OCI-LY7 (cell line): ENCODE measurements at regions not wholly inside any gene's neighbourhood (a gene's known extent, or its start where the extent isn't known, plus 50 kb on each side); places are given as distances from the start of the nearest gene placed in this dataset.

Experiments
- BruUV-seq: library from RNA; stranded (reverse); fragments of 400-500 nt; replicated peaks from 2 replicates; lab custom pipeline; 2021; lab: Mats Ljungman, UMichigan
- CTCF ChIA-PET: fragments of 300-600 bp; sonication (Branson Sonifier 250); formaldehyde crosslinking; loops from one replicate; lab custom pipeline; 2022; ENCODE audit warnings: antibody characterized with exemption; ENCODE audit not compliant: unreplicated experiment; lab: Charles Lee
- POLR2A ChIA-PET: fragments of 300-600 bp; sonication (Branson Sonifier 250); formaldehyde crosslinking; loops from one replicate; lab custom pipeline; 2022; ENCODE audit warnings: antibody characterized with exemption; lab: Charles Lee
- DNase-seq: peaks from one replicate; pipeline ENCODE4 v3.0.0-alpha.2; 2015; ENCODE audit warnings: low spot score
- H2AFZ ChIP-seq: fragments of 200-600 bp; sonication (generic), shearing (Covaris generic); 2 replicates; pipeline ENCODE4 v1.6.1; 2014; ENCODE audit warnings: mild to moderate bottlenecking, antibody characterized with exemption, low read length, moderate library complexity
- H3K27ac ChIP-seq: fragments of 200-600 bp; sonication (generic); 2 replicates; pipeline ENCODE4 v1.5.1; 2014; ENCODE audit warnings: mixed run types, low read depth, mild to moderate bottlenecking, moderate library complexity, low read length, inconsistent platforms; ENCODE audit not compliant: poor library complexity, severe bottlenecking
- H3K36me3 ChIP-seq: fragments of 200-600 bp; sonication (generic); 2 replicates; pipeline ENCODE4 v1.6.1; 2014; ENCODE audit warnings: mild to moderate bottlenecking, antibody characterized with exemption, low read length, moderate library complexity, mixed read lengths; ENCODE audit not compliant: insufficient read depth
- H3K4me1 ChIP-seq: fragments of 200-600 bp; sonication (generic); 2 replicates; pipeline ENCODE4 v1.5.1; 2014; ENCODE audit warnings: mild to moderate bottlenecking, low read length; ENCODE audit not compliant: insufficient read depth, poor library complexity, severe bottlenecking
- H3K4me2 ChIP-seq: fragments of 200-600 bp; sonication (generic); 2 replicates; pipeline ENCODE4 v1.6.1; 2014; ENCODE audit warnings: mild to moderate bottlenecking, low read length
- H3K4me3 ChIP-seq: fragments of 200-600 bp; sonication (generic); 2 replicates; pipeline ENCODE4 v1.5.1; 2014; ENCODE audit warnings: mild to moderate bottlenecking, low read depth, low read length; ENCODE audit not compliant: poor library complexity, severe bottlenecking
- H3K79me2 ChIP-seq: fragments of 200-600 bp; sonication (generic); 2 replicates; pipeline ENCODE4 v1.6.1; 2016; ENCODE audit warnings: low read depth, mild to moderate bottlenecking, low read length, moderate library complexity, mixed read lengths; ENCODE audit not compliant: insufficient read depth
- H3K9me2 ChIP-seq: fragments of 200-600 bp; sonication (generic); 2 replicates; pipeline ENCODE4 v1.6.1; 2016; ENCODE audit warnings: mild to moderate bottlenecking, low read length, mixed read lengths; ENCODE audit not compliant: insufficient read depth
- H3K9me3 ChIP-seq: fragments of 200-600 bp; sonication (generic); 2 replicates; pipeline ENCODE4 v1.6.1; 2014; ENCODE audit warnings: mild to moderate bottlenecking, mixed run types, low read length, mixed read lengths
- H4K20me1 ChIP-seq: fragments of 200-600 bp; sonication (generic); 2 replicates; pipeline ENCODE4 v1.6.1; 2014; ENCODE audit warnings: mild to moderate bottlenecking, antibody characterized with exemption, low read length, moderate library complexity, mixed read lengths; ENCODE audit not compliant: insufficient read depth
- CTCF ChIP-seq: fragments of 200-600 bp; sonication (generic); conservative IDR thresholded peaks from 2 replicates; pipeline ENCODE4 v1.5.1; 2014; ENCODE audit warnings: mild to moderate bottlenecking, antibody characterized with exemption, low read length, moderate library complexity, mixed read lengths
- EZH2phosphoT487 ChIP-seq: fragments of 200-600 bp; sonication (generic); IDR thresholded peaks from 2 replicates; pipeline ENCODE4 v1.6.1; 2018; ENCODE audit warnings: low read depth, borderline replicate concordance, mild to moderate bottlenecking, mixed run types, antibody characterized with exemption, low read length, moderate library complexity, mixed read lengths
- intact Hi-C: fragments of 100-400 bp; cut with micrococcal nuclease; formaldehyde crosslinking; loops from one replicate; pipeline ENCODE4 v1.10.0; 2022; ENCODE audit not compliant: unreplicated experiment

- H2AFZ ChIP-seq: no peak overlapping the region
- H4K20me1 ChIP-seq: no peaks in the 10 kb centered on the region
- no peak overlapping the region for H3K27ac ChIP-seq
- TF ChIP-seq EZH2phosphoT487 (no peak), CTCF (no peak)
- ChIA-PET CTCF (interaction anchor here (0.6 kb wide), 1 partner anchor 88 kb away, joined by 3 read pairs; no protein-coding TSS in a partner anchor), POLR2A (no interaction called here)
- no peak overlapping the region for H3K4me2 ChIP-seq
- H3K4me3 ChIP-seq: no peak overlapping the region
- no peaks in the 10 kb centered on the region for H3K4me1 ChIP-seq
- H3K9me2 ChIP-seq: no peaks in the 10 kb centered on the region
- BruUV-seq: no TSS peak
- intact Hi-C loops: no loop called here
- DNase-seq: no peak
- H3K9me3 ChIP-seq: no peaks in the 10 kb centered on the region
- H3K79me2 ChIP-seq: no peaks in the 10 kb centered on the region
- H3K36me3 ChIP-seq: no peaks in the 10 kb centered on the region
These were observed 124.1 kb downstream of the SP3 start for GRCh38 chr2:173841110-173841509.

GRCh38 chr2:173843526-173843925 is 121.6 kb downstream of the SP3 start:
- Histone ChIP-seq H3K4me1 (no peaks in the 10 kb centered on the region), H3K4me3 (no peak overlapping the region), H2AFZ (no peak overlapping the region), H3K79me2 (no peaks in the 10 kb centered on the region), H3K4me2 (no peak overlapping the region), H3K36me3 (no peaks in the 10 kb centered on the region), H3K9me2 (no peaks in the 10 kb centered on the region), H4K20me1 (no peaks in the 10 kb centered on the region), H3K27ac (no peak overlapping the region), H3K9me3 (no peaks in the 10 kb centered on the region)
- no TSS peak for BruUV-seq
- DNase-seq: no peak
- ChIA-PET POLR2A (interaction anchor here (0.5 kb wide), 1 partner anchor 26 kb away, joined by 3 read pairs; no protein-coding TSS in a partner anchor), CTCF (no interaction called here)
- no peak for TF ChIP-seq EZH2phosphoT487
- TF ChIP-seq CTCF: no peak
- intact Hi-C loops: no loop called here

DNA sequence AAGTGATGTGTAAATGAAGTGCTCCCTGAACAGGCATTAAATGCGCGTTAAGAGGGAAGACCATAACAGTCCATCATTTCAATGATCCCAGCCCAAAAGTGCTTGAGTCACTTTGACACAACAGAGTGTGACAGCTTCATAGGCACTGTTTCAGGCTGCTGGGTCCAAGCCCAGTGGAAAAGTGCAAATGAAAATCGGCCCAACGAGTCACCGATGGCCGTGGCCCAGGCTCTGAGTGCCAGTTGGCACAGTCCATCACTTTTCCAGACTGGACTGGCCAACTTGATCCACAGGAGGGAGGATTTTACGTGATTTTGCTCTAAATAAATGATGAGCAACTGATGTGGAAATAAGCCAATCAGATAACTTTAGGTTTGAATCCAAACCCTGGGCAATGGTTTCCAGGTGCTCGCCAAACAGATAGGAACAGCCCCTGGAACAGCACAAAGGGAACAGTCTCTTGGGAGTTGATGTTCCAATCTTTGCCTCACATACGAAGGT is 114.0 kb downstream of the SP3 start:
- Histone ChIP-seq H3K36me3 (no peaks in the 10 kb centered on the region), H3K4me3 (no peak overlapping the region), H3K9me3 (no peaks in the 10 kb centered on the region), H2AFZ (no peak overlapping the region), H3K4me1 (peaks cover 5% of the 10 kb centered on the region), H3K27ac (no peak overlapping the region), H3K4me2 (no peak overlapping the region), H3K79me2 (no peaks in the 10 kb centered on the region), H3K9me2 (no peaks in the 10 kb centered on the region), H4K20me1 (no peaks in the 10 kb centered on the region)
- CTCF ChIA-PET: no interaction called here
- POLR2A ChIA-PET: no interaction called here
- no TSS peak for BruUV-seq
- intact Hi-C loops: no loop called here
- no peak for TF ChIP-seq EZH2phosphoT487
- TF ChIP-seq CTCF: no peak
- no peak for DNase-seq
